Putamen (tissue), 1 donor: ENCODE measurements at regions not wholly inside any gene's neighbourhood (a gene's known extent, or its start where the extent isn't known, plus 50 kb on each side); places are given as distances from the start of the nearest gene placed in this dataset.

Experiments
- DNase-seq: peaks from one replicate; pipeline ENCODE4 v3.0.0-alpha.2; 2016; ENCODE audit warnings: low spot score

- no peak for DNase-seq
These were observed 56.3 kb upstream of the ECE1 start for GRCh38 chr1:21346365-21347071.

GRCh38 chr1:21344750-21345443 is 54.6 kb upstream of the ECE1 start:
- DNase-seq: no peak

- DNase-seq: no peak
These were observed 54.0 kb upstream of the ECE1 start for GRCh38 chr1:21344098-21344749.

- no peak for DNase-seq
These were observed 52.9 kb upstream of the ECE1 start for GRCh38 chr1:21342961-21343838.

GRCh38 chr1:21341517-21342078 is 51.3 kb upstream of the ECE1 start:
- DNase-seq: no peak

- no peak for DNase-seq
These were observed 50.8 kb upstream of the ECE1 start for GRCh38 chr1:21341022-21341421.

GRCh38 chr1:21340230-21340945 is 50.1 kb upstream of the ECE1 start:
- no peak for DNase-seq
